Loucy (cell line): ENCODE measurements at regions not wholly inside any gene's neighbourhood (a gene's known extent, or its start where the extent isn't known, plus 50 kb on each side); places are given as distances from the start of the nearest gene placed in this dataset.

ENCODE experiments used
- EZH2phosphoT487 ChIP-seq: fragments of 200-600 bp; IDR thresholded peaks from 2 replicates; pipeline ENCODE4 v1.6.1; 2018; ENCODE audit warnings: antibody characterized with exemption, mild to moderate bottlenecking, moderate library complexity, borderline replicate concordance
- TF ChIP-seq, protein P1 (sequence below): fragments of 200-600 bp; sonication (generic); conservative IDR thresholded peaks from 2 replicates; pipeline ENCODE4 v1.5.1; 2014; ENCODE audit warnings: mild to moderate bottlenecking, antibody characterized with exemption, low read length

DNA sequence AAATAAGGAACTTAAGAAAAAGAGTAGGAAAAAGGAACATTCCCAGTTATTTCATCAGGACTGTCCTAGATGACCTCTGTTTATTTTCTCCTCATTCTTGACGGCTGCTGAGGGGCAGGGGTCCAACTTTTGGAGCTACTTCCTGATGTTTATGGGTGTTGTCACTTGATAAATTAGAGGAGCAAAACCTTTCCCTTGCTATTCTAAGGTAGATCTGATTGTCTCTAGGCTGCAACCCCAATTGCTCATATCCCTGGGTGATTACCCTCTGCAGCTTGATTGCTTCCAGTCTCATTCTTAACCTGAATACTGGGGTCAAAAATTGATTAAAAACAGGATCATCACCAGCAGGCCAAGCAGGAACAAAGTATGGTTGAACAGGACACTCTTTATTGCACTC is 311.0 kb upstream of the NDN start:
- TF ChIP-seq, protein P1, sequence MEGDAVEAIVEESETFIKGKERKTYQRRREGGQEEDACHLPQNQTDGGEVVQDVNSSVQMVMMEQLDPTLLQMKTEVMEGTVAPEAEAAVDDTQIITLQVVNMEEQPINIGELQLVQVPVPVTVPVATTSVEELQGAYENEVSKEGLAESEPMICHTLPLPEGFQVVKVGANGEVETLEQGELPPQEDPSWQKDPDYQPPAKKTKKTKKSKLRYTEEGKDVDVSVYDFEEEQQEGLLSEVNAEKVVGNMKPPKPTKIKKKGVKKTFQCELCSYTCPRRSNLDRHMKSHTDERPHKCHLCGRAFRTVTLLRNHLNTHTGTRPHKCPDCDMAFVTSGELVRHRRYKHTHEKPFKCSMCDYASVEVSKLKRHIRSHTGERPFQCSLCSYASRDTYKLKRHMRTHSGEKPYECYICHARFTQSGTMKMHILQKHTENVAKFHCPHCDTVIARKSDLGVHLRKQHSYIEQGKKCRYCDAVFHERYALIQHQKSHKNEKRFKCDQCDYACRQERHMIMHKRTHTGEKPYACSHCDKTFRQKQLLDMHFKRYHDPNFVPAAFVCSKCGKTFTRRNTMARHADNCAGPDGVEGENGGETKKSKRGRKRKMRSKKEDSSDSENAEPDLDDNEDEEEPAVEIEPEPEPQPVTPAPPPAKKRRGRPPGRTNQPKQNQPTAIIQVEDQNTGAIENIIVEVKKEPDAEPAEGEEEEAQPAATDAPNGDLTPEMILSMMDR: no peak
- no peak for TF ChIP-seq EZH2phosphoT487
